ENCODE measurements at regions not wholly inside any gene's neighbourhood (a gene's known extent, or its start where the extent isn't known, plus 50 kb on each side); places are given as distances from the start of the nearest gene placed in this dataset.

GRCh38 chr17:77366206-77366557 lies 225.4 kb downstream of the SEC14L1 start:
- H3K4me2 ChIP-seq (ENCODE audit: low read length) = no peak overlapping the region
- no peak overlapping the region for H2AFZ ChIP-seq (ENCODE audit: low read depth, low read length)
- no peaks in the 10 kb centered on the region for H3K4me1 ChIP-seq (ENCODE audit: low read length)
- H3K79me2 ChIP-seq (ENCODE audit: low read length) = no peaks in the 10 kb centered on the region
- H3K27ac ChIP-seq (ENCODE audit: low read length) = no peak overlapping the region
- TF ChIP-seq, protein P1, sequence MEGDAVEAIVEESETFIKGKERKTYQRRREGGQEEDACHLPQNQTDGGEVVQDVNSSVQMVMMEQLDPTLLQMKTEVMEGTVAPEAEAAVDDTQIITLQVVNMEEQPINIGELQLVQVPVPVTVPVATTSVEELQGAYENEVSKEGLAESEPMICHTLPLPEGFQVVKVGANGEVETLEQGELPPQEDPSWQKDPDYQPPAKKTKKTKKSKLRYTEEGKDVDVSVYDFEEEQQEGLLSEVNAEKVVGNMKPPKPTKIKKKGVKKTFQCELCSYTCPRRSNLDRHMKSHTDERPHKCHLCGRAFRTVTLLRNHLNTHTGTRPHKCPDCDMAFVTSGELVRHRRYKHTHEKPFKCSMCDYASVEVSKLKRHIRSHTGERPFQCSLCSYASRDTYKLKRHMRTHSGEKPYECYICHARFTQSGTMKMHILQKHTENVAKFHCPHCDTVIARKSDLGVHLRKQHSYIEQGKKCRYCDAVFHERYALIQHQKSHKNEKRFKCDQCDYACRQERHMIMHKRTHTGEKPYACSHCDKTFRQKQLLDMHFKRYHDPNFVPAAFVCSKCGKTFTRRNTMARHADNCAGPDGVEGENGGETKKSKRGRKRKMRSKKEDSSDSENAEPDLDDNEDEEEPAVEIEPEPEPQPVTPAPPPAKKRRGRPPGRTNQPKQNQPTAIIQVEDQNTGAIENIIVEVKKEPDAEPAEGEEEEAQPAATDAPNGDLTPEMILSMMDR (IDR thresholded peaks at IDR 0.05; ENCODE audit: low read depth, low read length) = no peak
- TF ChIP-seq EZH2phosphoT487 (IDR thresholded peaks at IDR 0.05; ENCODE audit: low read depth) = no peak
- H3K9me3 ChIP-seq (ENCODE audit: insufficient read depth, low read length) = no peaks in the 10 kb centered on the region
- no peak overlapping the region for H3K4me3 ChIP-seq (ENCODE audit: low read length)
- H3K27me3 ChIP-seq (ENCODE audit: low read depth, low read length) = peaks cover 33% of the 10 kb centered on the region
- H3K36me3 ChIP-seq (replicated peaks; ENCODE audit: low read depth, low read length) = no peaks in the 10 kb centered on the region
- H4K20me1 ChIP-seq (ENCODE audit: insufficient read depth, low read length) = no peaks in the 10 kb centered on the region
- no peak overlapping the region for H3K9ac ChIP-seq (ENCODE audit: low read length)

GRCh38 chr17:77366558-77367245 lies 225.9 kb downstream of the SEC14L1 start:
- Histone ChIP-seq H3K4me1 (ENCODE audit: low read length) (no peaks in the 10 kb centered on the region), H3K4me2 (ENCODE audit: low read length) (no peak overlapping the region), H3K79me2 (ENCODE audit: low read length) (no peaks in the 10 kb centered on the region), H4K20me1 (ENCODE audit: insufficient read depth, low read length) (no peaks in the 10 kb centered on the region), H3K9me3 (ENCODE audit: insufficient read depth, low read length) (no peaks in the 10 kb centered on the region), H3K27me3 (ENCODE audit: low read depth, low read length) (peaks cover 33% of the 10 kb centered on the region), H3K36me3 (replicated peaks; ENCODE audit: low read depth, low read length) (no peaks in the 10 kb centered on the region), H3K4me3 (ENCODE audit: low read length) (no peak overlapping the region), H3K9ac (ENCODE audit: low read length) (no peak overlapping the region), H3K27ac (ENCODE audit: low read length) (no peak overlapping the region), H2AFZ (ENCODE audit: low read depth, low read length) (no peak overlapping the region)
- TF ChIP-seq EZH2phosphoT487 (IDR thresholded peaks at IDR 0.05; ENCODE audit: low read depth) = no peak
- TF ChIP-seq, protein P1 (IDR thresholded peaks at IDR 0.05; ENCODE audit: low read depth, low read length) = no peak

DNA sequence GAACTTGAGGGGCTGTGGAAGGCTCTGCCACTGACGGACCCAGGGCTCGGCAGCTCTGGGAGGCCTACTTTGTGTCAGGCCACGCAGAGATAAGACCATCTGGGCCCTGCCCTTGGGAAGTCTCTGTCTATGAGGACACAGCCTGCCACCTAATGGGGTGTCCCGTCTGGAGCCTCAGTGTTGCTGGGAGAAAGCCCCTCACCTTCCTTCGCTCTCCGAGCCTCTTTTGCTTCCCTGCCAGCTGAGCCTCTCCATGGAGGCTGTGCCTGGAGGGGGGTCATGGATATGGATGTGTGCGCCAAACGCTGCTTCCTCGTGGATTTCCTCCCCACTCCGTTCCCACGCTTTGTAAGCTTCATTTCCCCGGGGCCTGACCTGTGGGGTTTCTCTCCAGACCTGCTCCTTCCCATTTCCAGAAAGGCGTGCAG lies 228.8 kb downstream of the SEC14L1 start:
- Histone ChIP-seq H3K79me2 (ENCODE audit: low read length) (no peaks in the 10 kb centered on the region), H2AFZ (ENCODE audit: low read depth, low read length) (no peak overlapping the region), H3K4me3 (ENCODE audit: low read length) (no peak overlapping the region), H3K4me1 (ENCODE audit: low read length) (no peaks in the 10 kb centered on the region), H4K20me1 (ENCODE audit: insufficient read depth, low read length) (no peaks in the 10 kb centered on the region), H3K9ac (ENCODE audit: low read length) (no peak overlapping the region), H3K4me2 (ENCODE audit: low read length) (no peak overlapping the region), H3K27ac (ENCODE audit: low read length) (no peak overlapping the region), H3K36me3 (replicated peaks; ENCODE audit: low read depth, low read length) (no peaks in the 10 kb centered on the region), H3K9me3 (ENCODE audit: insufficient read depth, low read length) (no peaks in the 10 kb centered on the region), H3K27me3 (ENCODE audit: low read depth, low read length) (peaks cover 29% of the 10 kb centered on the region)
- TF ChIP-seq, protein P1 (IDR thresholded peaks at IDR 0.05; ENCODE audit: low read depth, low read length) = no peak
- TF ChIP-seq EZH2phosphoT487 (IDR thresholded peaks at IDR 0.05; ENCODE audit: low read depth) = no peak

DNA sequence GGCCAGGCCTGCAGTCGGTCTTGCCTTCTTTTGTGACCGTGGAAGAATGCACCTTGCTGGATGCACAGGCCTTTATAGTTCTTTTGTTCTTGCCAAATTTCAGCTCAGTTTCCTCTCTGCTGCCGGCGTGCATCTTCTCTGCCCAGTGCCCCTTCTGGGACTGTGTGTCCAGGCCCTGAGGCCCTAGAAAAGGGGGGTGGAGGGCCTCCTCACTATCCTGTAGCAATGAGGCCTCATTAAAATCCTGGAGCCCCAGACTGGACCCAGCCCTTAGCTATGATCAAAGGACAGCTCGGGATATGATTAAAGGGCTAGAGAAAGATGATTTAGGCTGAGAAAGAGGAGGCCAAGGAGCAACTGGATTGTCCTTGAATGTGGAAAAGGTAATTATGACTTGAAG lies 229.8 kb downstream of the SEC14L1 start:
- Histone ChIP-seq H3K9me3 (ENCODE audit: insufficient read depth, low read length) (no peaks in the 10 kb centered on the region), H3K4me3 (ENCODE audit: low read length) (no peak overlapping the region), H3K79me2 (ENCODE audit: low read length) (no peaks in the 10 kb centered on the region), H3K36me3 (replicated peaks; ENCODE audit: low read depth, low read length) (no peaks in the 10 kb centered on the region), H3K9ac (ENCODE audit: low read length) (no peak overlapping the region), H3K27me3 (ENCODE audit: low read depth, low read length) (peaks cover 22% of the 10 kb centered on the region), H3K4me1 (ENCODE audit: low read length) (no peaks in the 10 kb centered on the region), H3K27ac (ENCODE audit: low read length) (no peak overlapping the region), H3K4me2 (ENCODE audit: low read length) (no peak overlapping the region), H2AFZ (ENCODE audit: low read depth, low read length) (no peak overlapping the region), H4K20me1 (ENCODE audit: insufficient read depth, low read length) (no peaks in the 10 kb centered on the region)
- no peak for TF ChIP-seq EZH2phosphoT487 (IDR thresholded peaks at IDR 0.05; ENCODE audit: low read depth)
- TF ChIP-seq, protein P1 (IDR thresholded peaks at IDR 0.05; ENCODE audit: low read depth, low read length) = no peak

All from OCI-LY3 (cell line).